ENCODE measurements at regions not wholly inside any gene's neighbourhood (a gene's known extent, or its start where the extent isn't known, plus 50 kb on each side); places are given as distances from the start of the nearest gene placed in this dataset.
"Not testable (repeated sequence)": the region's sequence is repeated elsewhere in the genome, so short reads cannot be mapped to it uniquely, and the experiment has no call there.

DNA sequence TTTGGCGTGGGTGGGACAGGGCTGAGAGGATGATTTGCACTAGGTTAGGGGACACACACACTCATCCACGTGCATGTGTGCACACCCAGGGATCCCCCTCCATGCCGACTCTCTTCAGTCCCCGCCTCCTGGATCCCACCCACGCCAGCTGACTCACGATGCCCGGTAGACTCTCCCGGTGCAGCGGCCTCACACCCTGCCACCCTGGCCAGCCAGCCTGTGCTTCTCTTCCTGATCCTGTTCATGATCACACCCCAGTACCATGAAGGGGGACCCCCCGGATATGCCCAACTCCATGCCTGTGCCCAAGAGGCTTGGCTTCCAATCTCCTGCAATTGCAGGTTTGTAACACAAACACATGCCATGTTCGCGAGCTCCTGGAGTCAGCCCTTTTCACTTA, 157.8 kb upstream of the HDAC4 start:
- Mint-ChIP-seq H3K27me3 (peaks cover 18 to 31% (median 18%) of the 10 kb centered on the region in 3 donors), H3K4me3 (no peak overlapping the region), H3K36me3 (no peaks in the 10 kb centered on the region), H3K4me1 (no peaks in the 10 kb centered on the region), H3K27ac (no peak overlapping the region), H3K9me3 (peaks cover 0 to 1% (median 0%) of the 10 kb centered on the region in 7 donors)
- no peak for ATAC-seq (ENCODE audit: low read depth in 2 of 2)
- no peak for DNase-seq

DNA sequence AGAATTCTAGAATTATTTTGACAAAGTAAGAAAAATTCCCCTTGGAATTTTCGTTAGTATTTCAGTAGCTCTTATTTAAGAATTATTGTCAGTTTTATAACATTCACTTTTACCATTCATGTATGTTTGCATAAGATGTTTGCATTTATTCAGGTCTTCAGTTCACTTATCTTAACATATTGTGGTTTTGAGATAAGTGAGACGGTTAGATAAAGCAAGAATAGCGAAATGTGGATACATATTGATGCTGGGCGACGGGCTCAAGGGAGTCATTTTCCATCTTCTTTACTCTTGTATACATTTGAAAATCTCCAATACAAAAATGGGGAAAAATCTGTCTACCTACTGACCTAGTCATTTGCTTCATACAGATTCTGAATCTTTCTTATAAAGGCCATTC, 156.7 kb upstream of the HDAC4 start:
- ATAC-seq (ENCODE audit: low read depth in 2 of 2) (no peak), DNase-seq (no peak)
- peaks cover 13 to 40% (median 18%) of the 10 kb centered on the region in 3 donors for H3K27me3 Mint-ChIP-seq
- H3K4me3 Mint-ChIP-seq: no peak overlapping the region
- H3K9me3 Mint-ChIP-seq: peaks cover 0 to 3% (median 0%) of the 10 kb centered on the region in 7 donors
- no peak overlapping the region for H3K27ac Mint-ChIP-seq
- no peaks in the 10 kb centered on the region for H3K36me3 Mint-ChIP-seq
- no peaks in the 10 kb centered on the region for H3K4me1 Mint-ChIP-seq

DNA sequence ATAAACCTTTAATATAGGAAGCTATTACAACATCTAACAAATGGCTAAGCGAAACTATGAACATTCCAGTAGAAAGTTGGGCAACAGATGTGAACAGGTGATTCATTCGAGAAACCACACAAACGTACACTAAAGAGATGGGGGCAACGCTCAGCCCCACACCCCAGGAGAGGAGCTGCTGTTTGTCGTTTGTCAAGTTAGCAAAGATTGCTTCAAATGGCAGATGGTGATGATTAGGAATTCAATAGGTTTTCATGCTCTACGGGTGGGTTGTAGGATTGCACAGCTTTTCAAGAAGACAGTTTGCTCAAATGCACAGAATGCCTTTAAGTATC, 154.7 kb upstream of the HDAC4 start:
- Mint-ChIP-seq H3K27me3 (peaks cover 16 to 40% (median 18%) of the 10 kb centered on the region in 3 donors), H3K27ac (no peak overlapping the region), H3K4me1 (no peaks in the 10 kb centered on the region), H3K9me3 (peaks cover 0 to 3% (median 0%) of the 10 kb centered on the region in 7 donors), H3K36me3 (no peaks in the 10 kb centered on the region), H3K4me3 (no peak overlapping the region)
- ATAC-seq (ENCODE audit: low read depth in 2 of 2) (no peak), DNase-seq (no peak)

DNA sequence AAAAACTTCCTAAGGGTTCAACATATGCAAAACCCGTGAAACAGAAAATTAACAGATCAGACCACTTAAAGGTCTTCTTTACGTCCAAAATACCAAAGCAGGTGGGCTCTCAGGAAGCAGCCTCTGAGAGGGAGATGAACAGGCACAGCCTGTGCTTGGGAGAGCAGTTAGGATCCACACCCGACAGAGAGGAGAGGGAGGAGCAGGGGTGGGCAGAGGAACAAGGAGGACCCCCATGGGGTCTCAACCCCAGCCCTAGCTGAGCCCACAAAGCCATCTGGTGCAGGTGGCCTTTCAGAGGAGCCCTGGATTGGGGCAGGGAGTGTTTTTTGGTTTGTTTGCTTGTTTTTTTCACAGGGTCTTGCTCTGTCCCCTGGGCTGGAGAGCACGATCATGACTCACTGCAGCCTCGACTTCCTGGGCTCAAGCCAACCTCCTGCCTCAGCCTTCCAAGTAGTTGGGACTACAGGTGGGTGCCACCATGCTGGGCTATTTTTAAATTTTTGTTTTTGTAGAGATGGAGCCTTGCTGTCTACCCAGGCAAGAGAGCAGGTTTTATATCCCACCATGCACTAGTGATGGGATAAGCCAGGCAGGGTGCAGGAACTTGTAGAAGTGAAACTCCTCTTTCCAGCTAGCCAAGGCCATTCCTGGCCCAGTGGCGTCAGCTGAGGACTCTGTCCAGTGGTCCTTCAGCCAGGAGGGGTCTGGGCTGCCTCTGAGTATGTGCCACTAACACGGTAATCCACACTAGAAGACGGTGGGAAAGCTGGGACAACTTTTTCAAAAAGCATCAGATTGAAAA, 154.1 kb upstream of the HDAC4 start:
- no peak for DNase-seq
- Mint-ChIP-seq H3K4me3 (peak overlapping the region in 1 of 8 donors; percentile 52), H3K4me1 (no peaks in the 10 kb centered on the region), H3K36me3 (no peaks in the 10 kb centered on the region), H3K27me3 (peaks cover 15 to 40% (median 16%) of the 10 kb centered on the region in 3 donors), H3K27ac (no peak overlapping the region), H3K9me3 (peaks cover 0 to 3% (median 0%) of the 10 kb centered on the region in 7 donors)
- no peak for ATAC-seq (ENCODE audit: low read depth in 2 of 2)

DNA sequence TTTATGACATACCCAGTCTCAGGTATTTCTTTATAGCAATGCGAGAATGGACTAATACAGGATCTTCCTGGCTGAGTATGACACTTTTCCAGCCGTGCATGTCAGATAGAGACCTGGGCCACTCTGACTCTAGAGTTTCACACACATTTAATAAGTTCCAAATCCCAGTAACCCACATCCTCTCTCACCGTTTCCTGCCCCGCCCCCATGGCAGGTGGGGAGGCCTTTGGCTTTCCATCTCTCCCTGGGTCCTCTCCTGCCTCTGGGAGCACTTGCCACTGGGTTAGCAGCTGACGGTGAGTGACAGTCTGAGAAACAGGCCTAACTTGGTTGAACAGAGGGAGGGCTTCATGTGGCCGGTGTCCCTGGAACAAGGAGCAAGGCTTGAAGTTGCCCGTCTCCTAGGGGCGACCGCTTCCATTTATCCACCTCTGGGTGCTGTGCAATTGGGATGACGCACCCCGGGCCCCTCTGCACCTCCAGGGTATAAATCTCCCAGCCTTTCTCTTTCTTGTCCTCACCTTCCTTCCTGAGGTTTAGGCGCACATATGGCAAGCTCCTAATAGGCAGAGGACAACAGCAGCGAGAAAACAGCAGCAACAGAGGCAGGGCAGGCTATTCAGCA, 152.7 kb upstream of the HDAC4 start:
- H3K27me3 Mint-ChIP-seq: peaks cover 15 to 41% (median 27%) of the 10 kb centered on the region in 3 donors
- DNase-seq (no peak), ATAC-seq (ENCODE audit: low read depth in 2 of 2) (no peak)
- H3K27ac Mint-ChIP-seq: no peak overlapping the region
- H3K9me3 Mint-ChIP-seq: peaks cover 0 to 2% (median 0%) of the 10 kb centered on the region in 7 donors
- no peaks in the 10 kb centered on the region for H3K4me1 Mint-ChIP-seq
- no peak overlapping the region for H3K4me3 Mint-ChIP-seq
- no peaks in the 10 kb centered on the region for H3K36me3 Mint-ChIP-seq

DNA sequence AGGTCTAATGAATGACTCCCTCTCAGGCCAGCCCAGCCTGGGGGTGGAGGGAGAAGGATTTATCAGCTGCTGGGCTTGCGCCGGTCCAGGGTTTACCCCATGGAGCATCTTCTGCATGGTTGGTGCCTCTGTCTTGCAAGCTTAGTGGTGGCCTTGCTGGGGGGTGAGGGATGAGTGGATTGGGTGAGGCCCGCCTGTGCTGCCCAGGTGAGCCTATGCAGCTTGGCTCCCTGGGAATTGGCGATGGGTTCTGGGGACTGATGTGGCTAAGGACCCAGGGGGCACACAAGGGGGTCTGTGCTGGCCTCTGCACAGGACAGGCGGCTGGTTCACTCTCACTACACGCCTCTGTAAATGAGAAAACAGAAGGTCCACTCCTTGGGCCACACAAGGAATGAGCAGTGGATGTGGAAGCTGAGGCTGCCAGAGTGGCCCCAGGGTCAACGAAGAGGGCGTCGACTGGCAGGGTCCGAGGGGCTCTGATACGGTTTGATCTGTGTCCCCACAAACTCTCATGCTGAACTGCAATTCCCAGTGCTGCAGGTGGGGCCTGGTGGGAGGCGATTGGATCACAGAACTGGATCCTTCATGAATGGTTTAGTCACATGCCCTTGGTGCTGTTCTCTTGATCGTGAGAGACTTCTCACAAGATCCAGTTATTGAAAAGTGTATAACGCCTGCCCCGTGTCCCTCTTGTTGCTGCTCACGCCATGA, 151.6 kb upstream of the HDAC4 start:
- H3K9me3 Mint-ChIP-seq: peaks cover 0 to 2% (median 0%) of the 10 kb centered on the region in 7 donors
- peak overlapping the region in 1 of 6 donors; percentile 32 for H3K27ac Mint-ChIP-seq
- H3K27me3 Mint-ChIP-seq: peaks cover 15 to 44% (median 27%) of the 10 kb centered on the region in 3 donors
- H3K4me3 Mint-ChIP-seq: no peak overlapping the region
- no peak for DNase-seq
- ATAC-seq (ENCODE audit: low read depth in 2 of 2): no peak
- no peaks in the 10 kb centered on the region for H3K36me3 Mint-ChIP-seq
- H3K4me1 Mint-ChIP-seq: no peaks in the 10 kb centered on the region

DNA sequence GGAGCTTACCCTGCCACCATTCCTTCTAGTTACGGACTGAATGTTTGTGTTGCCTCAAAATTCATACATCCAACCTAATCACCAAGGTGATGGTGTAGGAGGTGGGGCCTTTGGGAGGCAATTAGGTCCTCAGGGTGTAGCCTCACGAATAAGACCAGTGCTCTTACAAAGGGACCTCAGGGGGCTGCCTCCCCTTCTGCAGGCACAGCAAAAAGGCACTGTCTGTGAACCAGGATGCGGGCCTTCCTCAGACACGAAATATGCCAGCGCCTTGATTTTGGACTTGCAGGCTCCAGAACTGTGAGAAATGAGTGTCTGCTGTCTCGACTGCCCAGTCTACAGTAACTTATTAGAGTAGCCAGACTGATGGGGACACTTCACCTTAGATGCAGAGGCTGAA, 150.4 kb upstream of the HDAC4 start:
- ATAC-seq (ENCODE audit: low read depth in 2 of 2) (no peak), DNase-seq (no peak)
- H3K27me3 Mint-ChIP-seq: peaks cover 19 to 45% (median 22%) of the 10 kb centered on the region in 3 donors
- no peaks in the 10 kb centered on the region for H3K4me1 Mint-ChIP-seq
- peaks cover 0 to 2% (median 0%) of the 10 kb centered on the region in 7 donors for H3K9me3 Mint-ChIP-seq
- no peak overlapping the region for H3K4me3 Mint-ChIP-seq
- H3K27ac Mint-ChIP-seq: no peak overlapping the region
- no peaks in the 10 kb centered on the region for H3K36me3 Mint-ChIP-seq

DNA sequence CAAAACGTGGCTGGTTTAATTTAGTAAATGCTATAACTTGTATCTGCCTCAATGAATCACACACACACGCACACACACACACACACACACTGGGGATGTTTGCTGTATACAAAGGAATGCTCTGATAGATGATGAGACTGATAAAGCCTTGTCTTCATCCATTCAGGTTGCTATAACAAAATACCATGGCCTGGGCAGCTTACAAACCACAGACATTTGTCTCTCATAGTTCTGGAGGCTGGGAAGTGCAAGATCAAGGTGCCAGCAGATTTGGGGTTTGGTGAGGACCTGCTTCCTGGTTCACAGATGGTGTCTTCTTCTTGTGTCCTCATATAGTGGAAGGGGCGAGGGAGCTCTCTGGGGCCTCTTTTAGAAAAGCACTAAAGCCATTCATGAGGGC, 149.5 kb upstream of the HDAC4 start:
- peaks cover 0 to 2% (median 0%) of the 10 kb centered on the region in 7 donors for H3K9me3 Mint-ChIP-seq
- peaks cover 0 to 5% (median 4%) of the 10 kb centered on the region in 3 donors for H3K4me1 Mint-ChIP-seq
- no peak overlapping the region for H3K27ac Mint-ChIP-seq
- no peak for DNase-seq
- no peak for ATAC-seq (ENCODE audit: low read depth in 2 of 2)
- peaks cover 22 to 53% (median 26%) of the 10 kb centered on the region in 3 donors for H3K27me3 Mint-ChIP-seq
- no peak overlapping the region for H3K4me3 Mint-ChIP-seq
- H3K36me3 Mint-ChIP-seq: no peaks in the 10 kb centered on the region

DNA sequence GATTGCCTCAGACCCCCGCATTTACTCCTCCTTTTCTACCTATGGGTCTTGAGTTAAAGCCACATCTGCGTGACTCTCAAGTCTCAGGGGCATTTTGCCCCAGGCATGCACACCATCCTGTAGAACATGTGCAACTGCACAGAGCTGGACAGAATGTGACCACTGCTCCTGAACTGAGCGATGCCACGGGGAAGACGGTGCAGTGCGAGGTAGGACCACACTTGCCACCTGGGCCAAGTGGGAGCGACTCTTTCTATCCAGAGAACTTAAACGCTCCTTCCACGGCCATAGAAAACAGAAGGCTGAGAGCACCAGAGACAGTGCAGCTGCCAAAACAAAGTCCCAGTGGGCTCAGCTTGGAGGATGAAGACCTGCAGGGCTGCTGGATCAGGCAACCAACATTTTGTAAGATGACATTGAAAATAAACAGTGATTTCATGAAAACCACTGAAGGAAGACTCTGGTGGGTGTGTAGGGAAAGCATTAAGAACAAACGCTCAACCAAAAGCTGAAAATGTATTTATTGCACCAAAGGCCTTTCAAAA, 149.0 kb upstream of the HDAC4 start:
- no peak overlapping the region for H3K4me3 Mint-ChIP-seq
- H3K27ac Mint-ChIP-seq: no peak overlapping the region
- H3K9me3 Mint-ChIP-seq: peaks cover 0 to 2% (median 0%) of the 10 kb centered on the region in 7 donors

DNA sequence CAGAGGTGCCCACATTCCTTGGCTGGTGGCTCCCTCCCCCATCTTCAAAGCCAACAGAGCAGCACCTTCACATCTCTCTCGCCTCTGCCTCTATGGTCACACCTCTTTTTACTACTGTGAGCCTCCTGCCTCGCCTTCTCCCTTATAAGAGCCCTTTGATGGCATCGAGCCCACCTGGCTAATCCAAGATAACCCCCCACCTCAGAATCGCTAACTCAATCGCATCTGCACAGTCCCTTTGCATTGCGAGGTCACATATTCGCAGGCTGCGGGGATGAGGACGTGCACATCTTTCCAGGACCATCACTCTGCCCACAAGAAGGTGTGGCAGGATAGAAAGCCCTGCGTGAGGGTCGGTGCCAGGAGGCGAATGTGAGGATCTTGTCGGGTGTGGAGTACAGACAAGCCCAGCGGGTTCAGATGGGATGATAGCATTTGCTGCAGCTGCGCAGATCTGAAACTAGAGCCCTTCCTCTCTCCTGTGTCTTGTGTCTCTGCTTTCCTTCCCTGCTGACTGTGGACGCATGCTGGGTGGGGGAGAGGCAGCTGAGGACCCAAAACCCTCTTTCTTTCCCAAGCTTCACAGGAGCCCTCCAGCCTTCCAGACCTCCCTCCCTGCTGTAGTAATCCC, 148.3 kb upstream of the HDAC4 start:
- Mint-ChIP-seq H3K9me3 (peaks cover 0 to 2% (median 0%) of the 10 kb centered on the region in 7 donors), H3K4me3 (no peak overlapping the region), H3K27me3 (peaks cover 22 to 55% (median 32%) of the 10 kb centered on the region in 3 donors), H3K27ac (peak overlapping the region in 1 of 6 donors; percentile 53), H3K36me3 (no peaks in the 10 kb centered on the region), H3K4me1 (peaks cover 0 to 5% (median 4%) of the 10 kb centered on the region in 3 donors)
- ATAC-seq (ENCODE audit: low read depth in 2 of 2) (no peak), DNase-seq (no peak)

More for the DNA sequence above, 149.0 kb upstream of the HDAC4 start:
- ATAC-seq (ENCODE audit: low read depth in 2 of 2) (no peak), DNase-seq (no peak)
- H3K4me1 Mint-ChIP-seq: peaks cover 0 to 5% (median 4%) of the 10 kb centered on the region in 3 donors
- no peaks in the 10 kb centered on the region for H3K36me3 Mint-ChIP-seq
- H3K27me3 Mint-ChIP-seq: peaks cover 22 to 58% (median 26%) of the 10 kb centered on the region in 3 donors

DNA sequence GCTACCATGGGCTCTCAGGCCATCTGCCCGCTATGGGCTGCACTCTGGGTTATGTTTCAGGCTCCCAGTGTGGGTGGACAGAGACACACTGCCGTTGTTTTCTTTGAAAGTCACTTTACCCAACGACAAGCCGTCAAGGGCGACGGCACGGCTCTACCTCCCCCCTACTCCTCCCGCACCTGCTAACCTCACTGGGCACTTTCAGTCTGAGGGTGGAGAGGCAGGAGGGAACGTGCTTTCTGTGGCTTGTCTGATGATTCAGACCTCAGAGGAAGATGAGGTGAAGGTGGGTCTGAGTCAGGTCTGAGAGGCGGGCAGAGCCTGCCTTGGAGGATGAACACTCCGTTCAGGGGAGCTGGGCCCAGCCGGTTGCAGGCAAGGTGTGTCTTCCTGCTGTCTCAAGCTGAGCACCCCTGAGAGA, 147.6 kb upstream of the HDAC4 start:
- no peak for ATAC-seq (ENCODE audit: low read depth in 2 of 2)
- Mint-ChIP-seq H3K36me3 (no peaks in the 10 kb centered on the region), H3K27me3 (peaks cover 26 to 53% (median 36%) of the 10 kb centered on the region in 3 donors), H3K27ac (no peak overlapping the region), H3K4me3 (no peak overlapping the region), H3K4me1 (peaks cover 0 to 5% (median 4%) of the 10 kb centered on the region in 3 donors), H3K9me3 (peaks cover 0 to 2% (median 0%) of the 10 kb centered on the region in 7 donors)
- DNase-seq: no peak

DNA sequence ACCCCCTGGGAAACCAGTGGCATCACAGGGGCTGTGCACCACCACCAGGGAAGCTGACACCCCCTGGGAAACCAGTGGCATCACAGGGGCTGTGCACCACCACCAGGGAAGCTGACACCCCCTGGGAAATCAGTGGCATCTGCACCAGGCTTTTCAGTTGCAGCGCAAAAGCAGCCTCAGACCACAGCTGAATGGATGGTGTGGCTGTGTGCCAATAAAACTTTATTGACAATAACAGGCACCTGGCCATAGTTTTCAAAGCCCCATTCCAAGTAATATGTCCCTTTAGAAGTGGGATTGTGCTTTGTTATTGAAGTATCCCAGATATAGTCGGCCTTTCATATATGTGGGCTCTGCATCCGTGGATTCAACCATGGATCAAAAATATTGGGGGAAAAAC, 146.3 kb upstream of the HDAC4 start:
- not testable (repeated sequence) for ATAC-seq (ENCODE audit: low read depth in 2 of 2)

DNA sequence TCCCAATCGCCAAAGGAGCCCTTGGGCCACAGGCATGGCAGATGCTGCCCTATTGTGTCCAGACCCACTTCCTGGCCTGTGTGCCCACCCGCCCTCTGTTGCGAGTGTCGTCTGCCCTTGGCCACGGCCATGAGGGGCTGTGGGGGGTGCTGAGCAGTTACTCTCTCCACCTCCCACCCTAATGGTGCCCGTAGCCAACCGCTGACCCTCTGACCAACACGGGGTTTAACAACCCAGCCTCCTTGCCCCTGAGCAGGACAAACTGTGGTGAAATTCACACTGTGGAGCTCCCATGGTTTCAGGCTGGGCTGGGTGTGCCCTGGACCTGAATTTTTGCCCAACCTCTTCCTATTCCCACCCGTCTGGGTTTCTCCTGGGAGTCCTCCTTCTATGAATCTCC, 145.7 kb upstream of the HDAC4 start:
- no peak overlapping the region for H3K4me3 Mint-ChIP-seq
- peaks cover 0 to 9% (median 3%) of the 10 kb centered on the region in 7 donors for H3K9me3 Mint-ChIP-seq
- H3K27ac Mint-ChIP-seq: no peak overlapping the region
- ATAC-seq (ENCODE audit: low read depth in 2 of 2) (no peak), DNase-seq (no peak)
- H3K4me1 Mint-ChIP-seq: peaks cover 0 to 5% (median 4%) of the 10 kb centered on the region in 3 donors
- no peaks in the 10 kb centered on the region for H3K36me3 Mint-ChIP-seq
- peaks cover 36 to 46% (median 37%) of the 10 kb centered on the region in 3 donors for H3K27me3 Mint-ChIP-seq

More for the DNA sequence above, 146.3 kb upstream of the HDAC4 start:
- not testable (repeated sequence) for H3K4me1 Mint-ChIP-seq, H3K36me3 Mint-ChIP-seq, H3K4me3 Mint-ChIP-seq, H3K9me3 Mint-ChIP-seq, DNase-seq, H3K27ac Mint-ChIP-seq
- peaks cover 36 to 46% (median 36%) of the 10 kb centered on the region in 3 donors for H3K27me3 Mint-ChIP-seq
